ENCODE measurements at regions not wholly inside any gene's neighbourhood (a gene's known extent, or its start where the extent isn't known, plus 50 kb on each side); places are given as distances from the start of the nearest gene placed in this dataset.
"Not testable (repeated sequence)": the region's sequence is repeated elsewhere in the genome, so short reads cannot be mapped to it uniquely, and the experiment has no call there.

GRCh38 chr2:175687465-175687864 lies 314.6 kb downstream of the LNPK start:
- Histone ChIP-seq H3K9me3 (replicated peaks in 1 of 11) (no peaks in the 10 kb centered on the region), H4K20me1 (no peaks in the 10 kb centered on the region; a peak in 1 of 22 replicates), H3K4me2 (no peak overlapping the region), H3K27ac (no peak overlapping the region), H3K36me3 (no peaks in the 10 kb centered on the region), H3K4me1 (no peaks in the 10 kb centered on the region), H3K9ac (no peak overlapping the region), H3K4me3 (no peak overlapping the region), H3K27me3 (no peaks in the 10 kb centered on the region)
- no peak for TF ChIP-seq Cebpa-rat (IDR thresholded peaks at IDR 0.05)

- TF ChIP-seq Cebpa-rat (IDR thresholded peaks at IDR 0.05) = no peak
- Histone ChIP-seq H3K36me3 (no peaks in the 10 kb centered on the region), H3K4me3 (no peak overlapping the region), H3K27ac (no peak overlapping the region), H3K9me3 (replicated peaks in 1 of 11) (no peaks in the 10 kb centered on the region), H3K9ac (no peak overlapping the region), H3K4me1 (no peaks in the 10 kb centered on the region), H3K4me2 (no peak overlapping the region), H3K27me3 (no peaks in the 10 kb centered on the region), H4K20me1 (no peaks in the 10 kb centered on the region; a peak in 1 of 22 replicates)
Measured at GRCh38 chr2:175686002-175686401, 316.1 kb downstream of the LNPK start.

GRCh38 chr2:175684466-175684865 lies 317.6 kb downstream of the LNPK start:
- Histone ChIP-seq H4K20me1 (no peaks in the 10 kb centered on the region; a peak in 1 of 22 replicates), H3K36me3 (no peaks in the 10 kb centered on the region), H3K9me3 (replicated peaks in 1 of 11) (no peaks in the 10 kb centered on the region), H3K4me1 (no peaks in the 10 kb centered on the region), H3K4me3 (no peak overlapping the region), H3K9ac (no peak overlapping the region), H3K27ac (no peak overlapping the region), H3K27me3 (no peaks in the 10 kb centered on the region), H3K4me2 (no peak overlapping the region)
- TF ChIP-seq Cebpa-rat (IDR thresholded peaks at IDR 0.05) = no peak

- no peak overlapping the region for H3K4me3 ChIP-seq
- no peak overlapping the region for H3K27ac ChIP-seq
- no peaks in the 10 kb centered on the region for H3K36me3 ChIP-seq
- TF ChIP-seq Cebpa-rat (IDR thresholded peaks at IDR 0.05) = no peak
- H3K27me3 ChIP-seq = no peaks in the 10 kb centered on the region
- no peaks in the 10 kb centered on the region for H3K4me1 ChIP-seq
- H3K9me3 ChIP-seq (replicated peaks in 1 of 11) = no peaks in the 10 kb centered on the region
- H3K9ac ChIP-seq = no peak overlapping the region
- no peak overlapping the region for H3K4me2 ChIP-seq
- H4K20me1 ChIP-seq = no peaks in the 10 kb centered on the region
Measured at GRCh38 chr2:175679728-175680127, 322.3 kb downstream of the LNPK start.

- Histone ChIP-seq H3K27me3 (no peaks in the 10 kb centered on the region), H3K4me2 (no peak overlapping the region), H3K27ac (no peak overlapping the region), H3K9me3 (replicated peaks in 1 of 11) (peaks cover 0 to 2% (median 0%) of the 10 kb centered on the region in 11 experiments; a peak in 2 of 22 replicates), H3K4me1 (no peaks in the 10 kb centered on the region), H3K9ac (no peak overlapping the region), H3K4me3 (no peak overlapping the region), H4K20me1 (no peaks in the 10 kb centered on the region), H3K36me3 (no peaks in the 10 kb centered on the region)
- TF ChIP-seq Cebpa-rat (IDR thresholded peaks at IDR 0.05) = no peak
Measured at GRCh38 chr2:175679231-175679630, 322.8 kb downstream of the LNPK start.

- H3K4me1 ChIP-seq = no peaks in the 10 kb centered on the region
- H3K9ac ChIP-seq = no peak overlapping the region
- no peak for TF ChIP-seq Cebpa-rat (IDR thresholded peaks at IDR 0.05)
- H3K36me3 ChIP-seq = no peaks in the 10 kb centered on the region
- H3K4me3 ChIP-seq = no peak overlapping the region
- H4K20me1 ChIP-seq = no peaks in the 10 kb centered on the region
- H3K4me2 ChIP-seq = no peak overlapping the region
- peaks cover 0 to 5% (median 0%) of the 10 kb centered on the region in 11 experiments; a peak in 5 of 22 replicates for H3K9me3 ChIP-seq (replicated peaks in 1 of 11)
- no peak overlapping the region for H3K27ac ChIP-seq
- no peaks in the 10 kb centered on the region for H3K27me3 ChIP-seq
Measured at GRCh38 chr2:175677880-175678279, 324.2 kb downstream of the LNPK start.

- Histone ChIP-seq H3K4me2 (no peak overlapping the region), H3K36me3 (no peaks in the 10 kb centered on the region), H4K20me1 (no peaks in the 10 kb centered on the region), H3K27me3 (no peaks in the 10 kb centered on the region), H3K4me3 (no peak overlapping the region), H3K27ac (no peak overlapping the region), H3K9me3 (replicated peaks in 1 of 11) (peaks cover 0 to 8% (median 0%) of the 10 kb centered on the region in 11 experiments; a peak in 5 of 22 replicates), H3K4me1 (no peaks in the 10 kb centered on the region), H3K9ac (no peak overlapping the region)
- TF ChIP-seq Cebpa-rat (IDR thresholded peaks at IDR 0.05) = no peak
Measured at GRCh38 chr2:175676813-175677212, 325.3 kb downstream of the LNPK start.

GRCh38 chr2:175668804-175669203 lies 333.3 kb downstream of the LNPK start:
- not testable (repeated sequence) for H3K9ac ChIP-seq; H3K4me2 ChIP-seq; H3K4me1 ChIP-seq; H4K20me1 ChIP-seq; H3K4me3 ChIP-seq; H3K27me3 ChIP-seq; H3K27ac ChIP-seq; H3K36me3 ChIP-seq; H3K9me3 ChIP-seq (replicated peaks in 1 of 11)

GRCh38 chr2:175662335-175662734 lies 339.7 kb downstream of the LNPK start:
- Histone ChIP-seq H3K4me3 (no peak overlapping the region), H3K9ac (no peak overlapping the region), H3K27me3 (no peaks in the 10 kb centered on the region), H4K20me1 (no peaks in the 10 kb centered on the region), H3K4me1 (no peaks in the 10 kb centered on the region), H3K27ac (no peak overlapping the region), H3K9me3 (replicated peaks in 1 of 11) (no peaks in the 10 kb centered on the region), H3K4me2 (no peak overlapping the region), H3K36me3 (no peaks in the 10 kb centered on the region)
- TF ChIP-seq Cebpa-rat (IDR thresholded peaks at IDR 0.05) = no peak

- Histone ChIP-seq H3K36me3 (no peaks in the 10 kb centered on the region), H3K27me3 (no peaks in the 10 kb centered on the region), H3K9me3 (replicated peaks in 1 of 11) (peaks cover 22 to 38% (median 28%) of the 10 kb centered on the region in 11 experiments), H3K4me1 (no peaks in the 10 kb centered on the region), H3K4me2 (no peak overlapping the region), H3K4me3 (no peak overlapping the region), H3K27ac (no peak overlapping the region), H4K20me1 (no peaks in the 10 kb centered on the region), H3K9ac (no peak overlapping the region)
- no peak for TF ChIP-seq Cebpa-rat (IDR thresholded peaks at IDR 0.05)
Measured at GRCh38 chr2:175648577-175649063, 353.4 kb downstream of the LNPK start.

All from BLaER1 treated with 17β-estradiol and CSF1 and Interleukin-3, amounts not matched to agents 10 nM and 100 nM (cell line).